Left lung (tissue), 4 donors: ENCODE measurements at regions not wholly inside any gene's neighbourhood (a gene's known extent, or its start where the extent isn't known, plus 50 kb on each side); places are given as distances from the start of the nearest gene placed in this dataset.

Experiments used
- ATAC-seq: fragments of 200-7000 bp; cut with Tn5 transposase; one replicate; pipeline ENCODE4 v1.9.1; 2020; ENCODE audit warnings: moderate library complexity
- DNase-seq, 4 donors: peaks; one replicate each; pipeline ENCODE4 v3.0.0-alpha.2; 2013 to 2020
- H3K27ac ChIP-seq, 2 donors: fragments of 200-600 bp; sonication (generic) in 1 of 2; one replicate each; pipeline versions ENCODE4 v1.5.0 to v1.8.0; 2020 to 2021
- H3K27me3 ChIP-seq, 2 donors: fragments of 200-600 bp; sonication (generic) in 1 of 2; one replicate each; pipeline versions ENCODE4 v1.5.0 to v1.8.0; 2020 to 2021
- H3K36me3 ChIP-seq, 2 donors: fragments of 200-600 bp; sonication (generic) in 1 of 2; one replicate each; pipeline versions ENCODE4 v1.5.0 to v1.8.0; 2020 to 2021
- H3K4me1 ChIP-seq, 2 donors: fragments of 200-600 bp; one replicate each; pipeline ENCODE4 v1.8.0; 2021
- H3K4me3 ChIP-seq, 2 donors: fragments of 200-600 bp; sonication (generic) in 1 of 2; one replicate each; pipeline versions ENCODE4 v1.5.0 to v1.8.0; 2020 to 2021; ENCODE audit warnings: mild to moderate bottlenecking in 1 of 2
- H3K9me3 ChIP-seq, 2 donors: fragments of 200-600 bp; sonication (generic) in 1 of 2; one replicate each; pipeline versions ENCODE4 v1.5.0 to v1.8.0; 2020 to 2021
- intact Hi-C, 2 donors: fragments of 100-400 bp; cut with DNase I; formaldehyde crosslinking; loops; one replicate each; pipeline versions ENCODE4 v1.11.2 to v1.14.2; 2022
- TF ChIP-seq, protein P1 (sequence below), 2 donors: fragments of 200-600 bp; sonication (generic) in 1 of 2; IDR thresholded peaks; one replicate each; pipeline versions ENCODE4 v1.5.0 to v1.8.0; 2021; ENCODE audit warnings: antibody characterized with exemption in 2 of 2
- donor health status: DM: no; HTN: yes; CAD: no.
- donor health status: DM: no; HTN: no; CAD: no.

DNA sequence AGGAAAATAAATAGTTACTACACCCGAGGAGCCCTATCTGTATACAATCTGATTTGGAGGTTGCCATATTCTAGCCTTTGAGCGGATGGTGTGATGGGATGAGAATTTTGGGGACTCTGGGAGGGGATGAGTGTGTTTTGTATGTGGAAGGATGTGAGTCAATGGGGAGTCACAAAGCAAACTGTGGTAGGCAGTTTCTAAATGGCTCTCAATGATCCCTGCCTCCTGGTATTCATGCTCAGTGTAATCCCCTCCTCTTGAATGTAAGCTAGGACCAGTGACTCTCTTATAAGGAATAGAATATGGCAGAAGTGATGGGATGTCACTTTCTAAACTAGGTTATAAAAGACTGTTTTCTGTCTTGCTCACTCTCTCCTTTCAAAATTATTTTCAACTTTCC, 205.7 kb upstream of the RIOK2 start:
- H3K27me3 ChIP-seq: no peaks in the 10 kb centered on the region
- no peak for DNase-seq
- TF ChIP-seq, protein P1, sequence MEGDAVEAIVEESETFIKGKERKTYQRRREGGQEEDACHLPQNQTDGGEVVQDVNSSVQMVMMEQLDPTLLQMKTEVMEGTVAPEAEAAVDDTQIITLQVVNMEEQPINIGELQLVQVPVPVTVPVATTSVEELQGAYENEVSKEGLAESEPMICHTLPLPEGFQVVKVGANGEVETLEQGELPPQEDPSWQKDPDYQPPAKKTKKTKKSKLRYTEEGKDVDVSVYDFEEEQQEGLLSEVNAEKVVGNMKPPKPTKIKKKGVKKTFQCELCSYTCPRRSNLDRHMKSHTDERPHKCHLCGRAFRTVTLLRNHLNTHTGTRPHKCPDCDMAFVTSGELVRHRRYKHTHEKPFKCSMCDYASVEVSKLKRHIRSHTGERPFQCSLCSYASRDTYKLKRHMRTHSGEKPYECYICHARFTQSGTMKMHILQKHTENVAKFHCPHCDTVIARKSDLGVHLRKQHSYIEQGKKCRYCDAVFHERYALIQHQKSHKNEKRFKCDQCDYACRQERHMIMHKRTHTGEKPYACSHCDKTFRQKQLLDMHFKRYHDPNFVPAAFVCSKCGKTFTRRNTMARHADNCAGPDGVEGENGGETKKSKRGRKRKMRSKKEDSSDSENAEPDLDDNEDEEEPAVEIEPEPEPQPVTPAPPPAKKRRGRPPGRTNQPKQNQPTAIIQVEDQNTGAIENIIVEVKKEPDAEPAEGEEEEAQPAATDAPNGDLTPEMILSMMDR (IDR thresholded peaks at IDR 0.05): no peak
- H3K4me1 ChIP-seq: no peaks in the 10 kb centered on the region
- no peak overlapping the region for H3K27ac ChIP-seq
- no peaks in the 10 kb centered on the region for H3K36me3 ChIP-seq
- H3K4me3 ChIP-seq: no peak overlapping the region
- no peak for ATAC-seq
- intact Hi-C loops: no loop called here
- H3K9me3 ChIP-seq: peaks cover 0 to 4% of the 10 kb centered on the region in 2 donors

DNA sequence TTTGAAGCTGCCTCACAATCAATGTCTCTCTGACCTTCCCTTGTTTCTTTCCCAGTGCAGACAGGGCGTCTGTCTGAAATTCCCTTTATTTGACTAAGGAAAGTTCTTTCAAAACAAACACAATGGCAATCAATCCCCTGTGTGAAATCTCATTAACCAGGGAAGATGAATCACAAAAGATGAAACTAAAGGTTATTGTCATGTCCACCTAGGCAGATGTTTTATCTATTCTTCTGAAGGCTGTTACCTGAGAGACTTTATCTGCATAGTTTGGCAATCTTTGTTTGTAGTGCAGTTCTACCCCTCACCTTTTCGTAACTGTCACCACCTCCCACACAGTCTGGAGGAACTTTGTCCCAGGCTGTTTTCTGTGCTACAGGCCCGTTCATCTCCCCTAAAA, 217.5 kb upstream of the RIOK2 start:
- Histone ChIP-seq H3K4me1 (no peaks in the 10 kb centered on the region), H3K4me3 (no peak overlapping the region), H3K27me3 (no peaks in the 10 kb centered on the region), H3K36me3 (no peaks in the 10 kb centered on the region), H3K27ac (no peak overlapping the region), H3K9me3 (no peaks in the 10 kb centered on the region)
- ATAC-seq: no peak
- no peak for DNase-seq
- TF ChIP-seq, protein P1 (IDR thresholded peaks at IDR 0.05): no peak
- intact Hi-C loops: no loop called here

DNA sequence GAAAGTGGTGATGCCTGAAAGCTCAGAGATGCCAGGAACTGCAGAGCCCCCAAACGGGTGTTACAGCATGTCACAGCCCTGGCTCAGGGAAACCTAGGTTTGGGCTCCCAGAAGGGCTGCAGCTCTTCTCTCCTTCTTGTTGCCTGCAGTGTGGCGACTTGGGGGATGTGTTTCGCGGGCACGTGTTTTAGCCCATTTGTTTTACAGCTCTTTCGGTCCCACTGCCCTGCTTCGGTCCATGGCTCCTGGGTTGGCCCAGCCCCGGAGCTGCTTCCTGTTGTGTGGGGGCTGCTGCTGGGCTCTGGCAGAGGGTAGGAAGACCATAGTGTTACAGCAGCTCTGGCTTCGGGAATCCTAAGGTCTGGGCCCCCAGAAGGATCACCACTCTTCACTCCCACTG, 222.9 kb upstream of the RIOK2 start:
- no peak overlapping the region for H3K27ac ChIP-seq
- peak in 1 of 4 donors; percentile 47 for DNase-seq
- H3K4me3 ChIP-seq: no peak overlapping the region
- no peak for ATAC-seq
- no peaks in the 10 kb centered on the region for H3K4me1 ChIP-seq
- H3K9me3 ChIP-seq: peaks cover 0 to 8% of the 10 kb centered on the region in 2 donors
- TF ChIP-seq, protein P1 (IDR thresholded peaks at IDR 0.05): no peak
- H3K27me3 ChIP-seq: no peaks in the 10 kb centered on the region
- intact Hi-C loops: no loop called here
- no peaks in the 10 kb centered on the region for H3K36me3 ChIP-seq

DNA sequence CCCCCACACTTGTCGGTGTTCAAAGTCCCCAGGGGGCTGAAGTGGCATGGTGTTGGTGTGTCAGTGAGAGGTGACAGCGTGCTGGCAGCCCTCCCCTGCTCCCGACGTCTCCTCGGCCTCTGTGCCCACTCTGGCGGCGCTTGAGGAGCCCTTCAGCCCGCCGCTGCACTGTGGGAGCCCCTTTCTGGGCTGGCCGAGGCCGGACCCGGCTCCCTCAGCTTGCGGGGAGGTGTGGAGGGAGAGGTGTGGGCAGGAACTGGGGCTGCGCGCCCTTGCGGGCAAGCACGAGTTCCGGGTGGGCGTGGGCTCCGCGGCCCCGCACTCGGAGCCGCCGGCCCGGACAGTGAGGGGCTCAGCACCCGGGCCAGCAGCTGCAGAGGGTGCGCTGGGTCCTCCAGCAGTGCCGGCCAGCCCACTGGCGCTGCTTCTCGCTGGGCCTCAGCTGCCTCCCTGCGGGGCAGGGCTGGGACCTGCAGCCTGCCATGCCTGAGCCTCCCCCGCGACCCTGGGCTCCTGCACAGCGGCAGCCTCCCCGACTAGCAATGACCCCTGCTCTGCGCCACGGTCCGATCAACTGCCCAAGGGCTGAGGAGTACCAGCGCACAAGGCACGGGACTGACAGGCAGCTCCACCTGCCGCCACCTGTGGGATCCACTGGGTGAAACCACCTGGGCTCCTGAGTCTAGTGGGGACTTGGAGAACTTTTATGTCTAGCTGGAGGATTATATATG, 224.1 kb upstream of the RIOK2 start:
- no peak overlapping the region for H3K27ac ChIP-seq
- no peak for ATAC-seq
- H3K27me3 ChIP-seq: no peaks in the 10 kb centered on the region
- H3K4me1 ChIP-seq: no peaks in the 10 kb centered on the region
- peak in 1 of 4 donors; percentile 74 for DNase-seq
- TF ChIP-seq, protein P1 (IDR thresholded peaks at IDR 0.05): no peak
- H3K9me3 ChIP-seq: peaks cover 0 to 8% of the 10 kb centered on the region in 2 donors
- no peaks in the 10 kb centered on the region for H3K36me3 ChIP-seq
- intact Hi-C loops: no loop called here
- no peak overlapping the region for H3K4me3 ChIP-seq

DNA sequence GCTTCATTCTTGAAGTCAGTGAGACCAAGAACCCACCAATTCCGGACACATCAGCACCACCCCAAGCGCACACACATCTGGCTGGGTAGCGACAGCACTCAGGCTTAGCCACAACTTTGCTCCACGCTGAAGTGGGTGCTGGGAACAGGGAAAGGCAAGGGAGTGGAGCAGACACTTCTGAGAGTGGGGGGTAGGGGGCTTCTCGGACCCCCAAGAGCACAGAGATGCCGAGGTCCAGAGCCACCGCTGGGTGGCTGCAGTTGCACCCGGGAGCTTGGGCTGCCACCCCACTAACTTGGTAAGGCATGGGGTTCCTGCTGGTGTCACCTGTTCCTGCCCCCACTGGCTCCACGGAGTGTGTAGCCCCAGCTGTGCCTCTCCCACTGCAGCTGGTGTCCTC, 225.3 kb upstream of the RIOK2 start:
- no peak for ATAC-seq

More for the DNA sequence above, 225.3 kb upstream of the RIOK2 start:
- no peaks in the 10 kb centered on the region for H3K27me3 ChIP-seq
- no peak overlapping the region for H3K27ac ChIP-seq
- no peaks in the 10 kb centered on the region for H3K36me3 ChIP-seq
- DNase-seq: peak in 1 of 4 donors; percentile 62
- peaks cover 0 to 8% of the 10 kb centered on the region in 2 donors for H3K9me3 ChIP-seq
- no peak overlapping the region for H3K4me3 ChIP-seq
- TF ChIP-seq, protein P1 (IDR thresholded peaks at IDR 0.05): no peak
- H3K4me1 ChIP-seq: no peaks in the 10 kb centered on the region
- intact Hi-C loops: no loop called here
